NCI-H2081 treated with DMSO at 0.1 percent for 48 hours (cell line): ENCODE measurements at regions not wholly inside any gene's neighbourhood (a gene's known extent, or its start where the extent isn't known, plus 50 kb on each side); places are given as distances from the start of the nearest gene placed in this dataset.
"Not testable (repeated sequence)": the region's sequence is repeated elsewhere in the genome, so short reads cannot be mapped to it uniquely, and the experiment has no call there.

Experiments
- DNase-seq: peaks from one replicate; lab custom pipeline; 2025; lab: John Stamatoyannopoulos, UW

DNA sequence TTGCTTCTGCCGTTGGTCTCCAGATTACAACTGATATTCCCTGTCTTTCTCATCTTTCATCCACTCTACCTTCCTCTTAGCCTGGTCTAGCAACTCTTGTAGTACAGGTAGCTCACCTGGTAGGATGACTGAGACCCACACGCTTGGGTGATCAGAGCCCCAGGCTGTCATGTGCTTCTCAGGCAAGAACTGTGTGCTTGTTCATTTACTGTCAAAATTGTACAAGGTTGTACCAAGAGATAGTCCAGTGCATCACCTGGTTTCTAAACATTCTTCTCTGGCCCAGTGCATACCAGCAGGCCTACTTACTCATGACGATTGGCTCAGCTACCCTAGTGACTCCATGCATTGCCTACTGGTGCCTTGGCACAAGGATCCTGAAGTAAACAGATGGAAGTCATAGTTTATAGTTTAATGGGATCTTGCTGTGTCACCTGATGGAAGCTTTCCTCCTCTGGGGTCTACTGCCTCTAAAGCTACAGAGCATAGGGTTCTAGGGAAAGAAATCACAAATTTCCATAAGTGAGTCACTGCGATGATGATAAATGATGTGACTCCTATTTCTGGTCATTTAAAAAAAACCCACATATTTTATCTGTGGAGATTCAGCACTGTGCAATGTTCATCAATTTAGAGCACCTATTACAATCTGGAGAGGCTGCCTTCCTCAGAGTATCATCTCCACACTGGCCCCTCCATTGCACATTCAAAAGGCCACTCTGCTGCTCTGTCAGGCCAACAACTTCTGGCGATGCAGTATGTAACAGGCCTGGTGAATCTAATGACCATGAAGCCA is 481.8 kb upstream of the MEIS1 start:
- no peak for DNase-seq

- no peak for DNase-seq
Observed at GRCh38 chr2:65944213-65944612, 490.7 kb upstream of the MEIS1 start.

DNA sequence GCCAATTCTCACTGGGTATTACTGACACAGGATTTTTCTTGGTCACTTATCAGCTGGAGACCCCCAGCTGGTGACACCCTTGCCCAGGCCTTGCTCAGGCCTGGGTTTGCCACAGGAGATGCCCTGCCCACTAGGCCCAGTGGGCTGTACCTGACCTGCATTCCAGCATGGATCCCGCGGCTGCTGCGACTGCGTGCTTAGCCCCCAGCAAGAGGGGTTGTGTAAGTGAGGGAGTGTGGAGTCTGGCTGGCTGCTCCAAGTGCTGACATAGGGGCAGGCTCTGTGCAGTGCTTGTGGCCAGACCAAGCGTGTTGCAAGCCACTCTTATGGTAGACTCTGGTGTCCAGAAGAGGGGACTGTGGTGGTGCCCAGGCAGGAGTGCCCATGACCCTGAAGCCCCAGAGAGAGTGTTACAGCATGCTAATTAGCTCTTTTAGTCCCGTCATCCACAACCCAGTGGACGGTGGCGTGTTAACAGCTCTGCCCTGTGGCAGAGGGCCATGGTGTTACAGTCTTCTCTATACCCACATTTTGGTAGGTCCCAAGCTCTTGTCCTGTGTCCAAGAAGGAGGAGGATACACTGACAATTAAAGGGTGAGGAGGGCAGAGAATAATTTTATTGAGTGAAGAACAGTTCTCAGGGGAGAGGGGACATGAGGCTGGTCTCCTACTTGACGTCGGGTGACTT is 491.7 kb upstream of the MEIS1 start:
- DNase-seq: no peak

DNA sequence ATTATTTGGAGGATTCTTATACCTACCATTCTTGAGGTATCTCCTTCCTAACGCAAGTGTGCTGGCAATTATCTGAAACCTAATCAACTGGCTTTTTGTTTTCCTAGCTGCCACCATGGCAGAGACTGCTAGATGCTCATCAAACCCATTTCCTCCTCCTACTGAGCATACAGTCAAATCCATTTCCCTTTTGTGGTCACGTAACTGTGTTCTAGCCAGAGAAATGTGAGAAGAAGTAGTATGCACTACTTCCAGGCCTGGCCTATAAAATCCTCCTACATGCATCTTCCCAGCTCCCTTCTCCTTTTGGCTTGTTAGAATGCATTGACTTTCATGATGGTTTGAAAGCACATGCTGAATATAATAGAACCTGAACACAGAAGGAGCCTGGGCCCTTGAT is 494.1 kb upstream of the MEIS1 start:
- DNase-seq: no peak

- DNase-seq: no peak
Observed at GRCh38 chr2:65939687-65940086, 495.2 kb upstream of the MEIS1 start.

DNA sequence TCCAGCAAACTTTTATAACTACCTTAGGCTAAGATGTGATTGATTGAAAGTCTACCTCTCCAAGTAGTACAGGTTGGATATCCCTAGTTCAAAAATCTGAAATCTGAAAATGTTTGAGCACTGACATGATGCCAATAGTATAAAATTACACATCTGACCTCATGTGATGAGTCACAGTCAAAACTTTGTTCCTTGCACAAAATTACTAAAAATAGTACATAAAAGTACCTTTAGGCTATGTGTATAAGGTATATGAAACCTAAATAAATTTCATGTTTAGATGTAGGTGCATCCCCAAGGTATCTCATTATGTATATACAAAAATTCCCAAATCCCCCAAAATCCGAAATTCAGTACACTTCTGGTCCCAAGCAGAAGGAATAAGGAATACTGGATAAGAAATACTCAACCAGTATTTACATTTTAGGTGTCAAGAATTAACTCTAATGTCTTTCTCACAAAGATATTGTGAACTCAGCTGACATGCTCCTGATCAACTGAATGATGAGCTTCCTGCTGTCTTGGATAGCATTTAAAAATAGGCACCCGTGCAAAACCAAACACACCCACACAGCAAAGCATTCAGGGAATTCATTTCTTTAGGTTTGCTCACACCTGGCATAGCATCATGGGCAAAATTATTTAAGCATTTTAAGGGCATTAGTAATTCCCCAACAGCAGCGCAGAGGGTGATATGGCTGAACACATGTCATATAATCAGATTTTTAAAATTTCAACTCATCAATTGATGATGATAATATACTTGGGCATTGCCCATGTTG is 497.4 kb upstream of the MEIS1 start:
- no peak for DNase-seq

GRCh38 chr2:65934992-65935629 is 499.8 kb upstream of the MEIS1 start:
- DNase-seq: no peak

DNA sequence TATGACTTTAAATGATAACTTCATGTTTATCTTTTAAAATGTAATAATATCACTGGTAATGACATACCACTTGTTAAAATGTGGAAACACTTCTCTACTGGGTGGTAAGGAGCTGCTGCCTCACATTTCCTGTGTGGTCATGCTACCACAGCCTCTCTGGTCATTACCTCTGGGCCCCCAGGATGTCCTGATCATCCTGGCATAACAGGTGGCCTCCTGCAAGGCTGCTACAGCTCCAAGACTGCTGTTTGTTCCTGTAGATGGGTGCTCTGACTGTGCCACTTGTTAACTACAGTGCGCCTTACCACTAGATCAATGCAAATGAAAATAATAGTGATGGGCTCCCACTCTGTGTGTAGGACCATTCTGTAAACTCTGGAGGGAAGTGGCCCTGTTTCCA is 500.2 kb upstream of the SPRED2 start:
- DNase-seq: no peak

DNA sequence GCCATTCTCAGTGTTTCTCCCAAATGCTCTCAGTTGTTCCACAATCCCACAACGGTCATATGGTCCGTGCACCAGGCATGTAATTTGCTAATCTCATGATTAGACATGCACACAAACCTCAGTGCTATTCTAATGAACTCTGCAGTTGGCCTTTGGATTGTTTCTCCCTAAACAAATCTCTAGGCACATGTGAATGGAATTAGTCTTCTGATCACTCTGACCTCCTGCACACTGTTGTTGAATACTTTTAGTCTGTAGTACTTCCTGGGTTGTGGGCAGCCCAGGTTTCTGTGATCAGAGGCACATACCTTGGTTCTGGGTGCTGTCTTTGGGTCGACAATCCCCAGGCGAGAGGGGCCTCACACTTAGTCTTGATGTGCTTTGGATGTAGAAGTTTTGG is 498.7 kb upstream of the SPRED2 start:
- no peak for DNase-seq

GRCh38 chr2:65930259-65930658 is 497.9 kb upstream of the SPRED2 start:
- DNase-seq: no peak

DNA sequence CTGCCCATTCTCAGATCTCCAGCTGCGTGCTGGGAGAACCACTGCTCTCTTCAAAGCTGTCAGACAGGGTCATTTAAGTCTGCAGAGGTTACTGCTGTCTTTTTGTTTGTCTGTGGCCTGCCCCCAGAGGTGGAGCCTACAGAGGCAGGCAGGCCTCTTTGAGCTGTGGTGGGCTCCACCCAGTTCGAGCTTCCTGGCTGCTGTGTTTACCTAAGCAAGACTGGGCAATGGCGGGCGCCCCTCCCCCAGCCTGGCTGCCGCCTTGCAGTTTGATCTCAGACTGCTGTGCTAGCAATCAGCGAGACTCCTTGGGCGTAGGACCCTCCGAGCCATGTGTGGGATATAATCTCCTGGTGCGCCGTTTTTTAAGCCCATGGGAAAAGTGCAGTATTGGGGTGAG is 497.3 kb upstream of the SPRED2 start:
- not testable (repeated sequence) for DNase-seq

DNA sequence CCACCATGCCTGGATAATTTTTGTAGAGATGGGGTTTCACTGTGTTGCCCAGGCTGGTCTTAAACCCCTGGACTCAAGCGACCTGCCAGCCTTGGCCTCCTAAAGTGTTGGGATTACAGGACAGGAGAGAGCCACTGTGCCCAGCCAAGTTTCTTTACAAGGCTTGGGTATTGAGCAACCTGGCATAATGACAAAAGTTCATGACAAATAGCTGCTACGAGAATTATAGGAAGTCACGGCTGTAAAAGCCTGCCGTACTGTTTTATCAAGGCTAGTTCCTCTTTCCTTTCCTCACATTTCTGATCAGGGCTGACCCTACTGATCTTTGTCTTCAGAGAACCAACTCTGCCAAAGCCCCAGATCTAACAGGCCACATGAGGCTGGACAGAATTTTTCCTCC is 490.4 kb upstream of the SPRED2 start:
- no peak for DNase-seq

DNA sequence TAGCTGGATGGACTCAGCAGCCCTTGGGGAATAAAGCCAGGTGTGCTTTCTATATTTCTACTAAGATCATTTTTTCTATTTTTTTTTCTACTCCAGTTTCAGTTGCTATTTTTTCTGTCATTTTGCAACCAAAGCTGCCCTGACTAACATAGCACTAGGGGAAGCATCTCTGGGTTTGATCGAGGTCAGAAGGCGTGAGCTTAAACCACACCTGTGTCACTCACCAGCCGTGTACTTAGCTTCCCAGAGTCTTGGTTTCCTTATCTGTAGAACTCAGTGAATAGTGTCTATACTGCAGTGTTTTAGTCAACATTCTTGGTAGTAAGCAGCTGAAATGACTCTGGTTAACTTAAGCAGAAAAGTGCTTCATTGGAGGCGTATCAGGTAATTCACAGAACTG is 489.6 kb upstream of the SPRED2 start:
- DNase-seq: no peak

DNA sequence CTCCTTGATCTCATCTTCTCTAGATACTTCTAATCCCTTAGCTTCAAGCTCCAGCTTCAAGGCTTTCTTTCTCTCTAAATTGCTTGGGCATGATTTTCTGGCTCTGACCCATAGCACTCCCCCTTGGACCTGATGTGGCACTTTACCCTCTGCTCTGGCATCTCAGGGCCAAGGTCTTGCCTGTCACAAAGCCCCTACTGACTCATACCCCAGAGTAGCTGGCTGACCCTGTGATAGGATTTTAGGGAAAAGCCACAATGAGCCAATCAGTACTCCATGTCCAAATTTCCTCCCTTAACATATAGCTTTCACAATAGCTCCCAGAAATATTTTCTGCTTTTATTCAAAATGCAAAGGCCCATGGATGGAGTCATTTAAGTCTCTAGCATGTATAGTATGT is 488.7 kb upstream of the SPRED2 start:
- DNase-seq: no peak

DNA sequence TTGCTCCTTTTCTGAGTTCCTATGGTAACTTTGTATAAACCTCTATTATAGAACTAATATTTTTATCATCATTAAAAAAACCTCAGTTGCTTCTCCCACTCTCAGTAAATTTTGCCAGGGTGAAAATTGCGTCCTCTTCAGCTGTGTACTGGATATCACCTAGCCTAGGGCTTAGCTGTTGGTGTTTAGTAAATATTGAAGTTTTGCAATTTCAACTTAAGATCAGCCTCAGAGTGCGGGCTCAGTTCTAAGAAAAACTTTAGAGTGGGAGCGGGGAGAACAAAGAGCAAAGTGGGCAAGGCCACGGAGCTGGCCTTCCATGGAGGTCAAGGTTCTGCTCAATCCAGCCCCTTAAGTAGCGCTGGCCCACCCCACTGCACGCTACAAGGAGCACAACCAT is 488.3 kb upstream of the SPRED2 start:
- DNase-seq: no peak

- DNase-seq: no peak
Observed at GRCh38 chr2:65919550-65920188, 487.3 kb upstream of the SPRED2 start.

GRCh38 chr2:65918760-65919187 is 486.4 kb upstream of the SPRED2 start:
- DNase-seq: no peak

DNA sequence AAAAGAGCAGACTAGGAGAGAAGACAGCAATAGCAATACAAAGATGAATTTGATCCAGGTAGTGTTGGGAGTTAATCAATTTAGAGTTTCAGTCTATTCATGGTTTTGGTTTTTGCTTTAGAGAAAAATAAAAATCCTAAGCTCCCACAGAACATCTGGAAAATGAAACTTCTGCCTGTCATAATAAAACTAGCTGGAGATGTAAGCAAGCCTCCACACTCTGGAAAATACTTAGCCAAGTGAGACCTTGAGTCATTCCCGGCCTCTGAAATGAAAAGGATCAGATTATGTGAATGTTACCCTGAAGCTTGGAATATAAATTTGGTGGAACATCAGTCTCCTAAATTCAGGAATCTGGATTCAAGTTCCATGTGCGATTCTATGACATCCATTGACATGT is 485.6 kb upstream of the SPRED2 start:
- DNase-seq: no peak

- no peak for DNase-seq
Observed at GRCh38 chr2:65916785-65917295, 484.4 kb upstream of the SPRED2 start.

DNA sequence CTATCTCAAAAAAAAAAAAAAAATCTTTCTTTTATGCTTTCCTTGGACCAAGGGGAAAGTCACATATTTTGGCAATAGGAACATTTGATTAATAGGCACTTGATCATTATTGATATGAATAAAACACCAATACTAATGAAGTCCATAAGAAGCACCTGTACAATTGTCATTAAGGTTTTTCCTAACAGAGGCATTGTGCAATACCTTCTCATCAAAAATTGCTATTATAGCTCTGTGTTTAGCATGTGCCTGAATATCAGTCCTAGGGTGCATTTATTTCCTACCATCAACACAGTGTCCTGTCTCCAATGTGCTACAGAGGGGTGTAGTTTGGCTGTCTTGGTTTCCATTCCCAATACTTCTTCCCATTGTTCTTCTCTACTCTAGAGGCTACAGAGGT is 483.8 kb upstream of the SPRED2 start:
- no peak for DNase-seq

GRCh38 chr2:65915273-65915672 is 482.9 kb upstream of the SPRED2 start:
- no peak for DNase-seq
